ENCODE measurements at regions not wholly inside any gene's neighbourhood (a gene's known extent, or its start where the extent isn't known, plus 50 kb on each side); places are given as distances from the start of the nearest gene placed in this dataset.

DNA sequence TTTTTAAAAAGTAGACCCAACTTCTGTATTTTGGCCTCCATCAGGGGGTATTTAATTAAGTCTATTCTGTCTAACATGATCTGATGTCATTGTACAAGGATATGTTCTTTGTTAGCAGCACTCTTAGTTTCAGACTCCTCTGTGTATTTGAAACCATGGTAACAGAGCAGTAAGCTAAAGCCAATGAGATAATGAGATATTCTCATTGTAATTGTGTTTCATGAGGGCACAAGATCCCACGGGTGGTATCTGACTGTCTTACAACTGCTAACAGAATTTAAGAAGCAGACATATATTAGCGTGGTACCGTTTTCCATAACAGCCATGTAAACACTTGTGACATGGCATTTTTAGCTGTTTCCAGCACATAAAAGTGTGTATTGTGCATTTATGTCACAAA lies 251.2 kb upstream of the VEPH1 start:
- TF ChIP-seq EP300 (IDR thresholded peaks at IDR 0.05) (no peak), ZNF302 (CRISPR knock-in tag; IDR thresholded peaks at IDR 0.05) (no peak), POLR2A (IDR thresholded peaks at IDR 0.05; ENCODE audit: low read length) (no peak), RAD21 (conservative IDR thresholded peaks at IDR 0.05 in 1 of 2, IDR thresholded peaks at IDR 0.05 in 1 of 2) (no peak), CHD2 (IDR thresholded peaks at IDR 0.05; ENCODE audit: low read length, partially characterized antibody) (no peak), NPAS2 (CRISPR knock-in tag; IDR thresholded peaks at IDR 0.05; ENCODE audit: borderline replicate concordance) (no peak), BHLHE40 (IDR thresholded peaks at IDR 0.05; ENCODE audit: low read depth, low read length) (no peak), FOSL2 (IDR thresholded peaks at IDR 0.05) (no peak), FOSL2 (CRISPR knock-in tag; IDR thresholded peaks at IDR 0.05) (no peak), NR3C1 (IDR thresholded peaks at IDR 0.05) (no peak)
- TF ChIP-seq, protein P1, sequence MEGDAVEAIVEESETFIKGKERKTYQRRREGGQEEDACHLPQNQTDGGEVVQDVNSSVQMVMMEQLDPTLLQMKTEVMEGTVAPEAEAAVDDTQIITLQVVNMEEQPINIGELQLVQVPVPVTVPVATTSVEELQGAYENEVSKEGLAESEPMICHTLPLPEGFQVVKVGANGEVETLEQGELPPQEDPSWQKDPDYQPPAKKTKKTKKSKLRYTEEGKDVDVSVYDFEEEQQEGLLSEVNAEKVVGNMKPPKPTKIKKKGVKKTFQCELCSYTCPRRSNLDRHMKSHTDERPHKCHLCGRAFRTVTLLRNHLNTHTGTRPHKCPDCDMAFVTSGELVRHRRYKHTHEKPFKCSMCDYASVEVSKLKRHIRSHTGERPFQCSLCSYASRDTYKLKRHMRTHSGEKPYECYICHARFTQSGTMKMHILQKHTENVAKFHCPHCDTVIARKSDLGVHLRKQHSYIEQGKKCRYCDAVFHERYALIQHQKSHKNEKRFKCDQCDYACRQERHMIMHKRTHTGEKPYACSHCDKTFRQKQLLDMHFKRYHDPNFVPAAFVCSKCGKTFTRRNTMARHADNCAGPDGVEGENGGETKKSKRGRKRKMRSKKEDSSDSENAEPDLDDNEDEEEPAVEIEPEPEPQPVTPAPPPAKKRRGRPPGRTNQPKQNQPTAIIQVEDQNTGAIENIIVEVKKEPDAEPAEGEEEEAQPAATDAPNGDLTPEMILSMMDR (IDR thresholded peaks at IDR 0.05) = no peak
- TF ChIP-seq, protein P2, sequence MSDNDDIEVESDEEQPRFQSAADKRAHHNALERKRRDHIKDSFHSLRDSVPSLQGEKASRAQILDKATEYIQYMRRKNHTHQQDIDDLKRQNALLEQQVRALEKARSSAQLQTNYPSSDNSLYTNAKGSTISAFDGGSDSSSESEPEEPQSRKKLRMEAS (IDR thresholded peaks at IDR 0.05) = no peak
- TF ChIP-seq, protein P3, sequence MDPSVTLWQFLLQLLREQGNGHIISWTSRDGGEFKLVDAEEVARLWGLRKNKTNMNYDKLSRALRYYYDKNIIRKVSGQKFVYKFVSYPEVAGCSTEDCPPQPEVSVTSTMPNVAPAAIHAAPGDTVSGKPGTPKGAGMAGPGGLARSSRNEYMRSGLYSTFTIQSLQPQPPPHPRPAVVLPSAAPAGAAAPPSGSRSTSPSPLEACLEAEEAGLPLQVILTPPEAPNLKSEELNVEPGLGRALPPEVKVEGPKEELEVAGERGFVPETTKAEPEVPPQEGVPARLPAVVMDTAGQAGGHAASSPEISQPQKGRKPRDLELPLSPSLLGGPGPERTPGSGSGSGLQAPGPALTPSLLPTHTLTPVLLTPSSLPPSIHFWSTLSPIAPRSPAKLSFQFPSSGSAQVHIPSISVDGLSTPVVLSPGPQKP (IDR thresholded peaks at IDR 0.05; ENCODE audit: low read depth, low read length) = no peak
- TF ChIP-seq, protein P4, sequence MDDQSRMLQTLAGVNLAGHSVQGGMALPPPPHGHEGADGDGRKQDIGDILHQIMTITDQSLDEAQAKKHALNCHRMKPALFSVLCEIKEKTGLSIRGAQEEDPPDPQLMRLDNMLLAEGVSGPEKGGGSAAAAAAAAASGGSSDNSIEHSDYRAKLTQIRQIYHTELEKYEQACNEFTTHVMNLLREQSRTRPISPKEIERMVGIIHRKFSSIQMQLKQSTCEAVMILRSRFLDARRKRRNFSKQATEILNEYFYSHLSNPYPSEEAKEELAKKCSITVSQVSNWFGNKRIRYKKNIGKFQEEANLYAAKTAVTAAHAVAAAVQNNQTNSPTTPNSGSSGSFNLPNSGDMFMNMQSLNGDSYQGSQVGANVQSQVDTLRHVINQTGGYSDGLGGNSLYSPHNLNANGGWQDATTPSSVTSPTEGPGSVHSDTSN (IDR thresholded peaks at IDR 0.05) = no peak
